Pons (tissue), 1 donor: ENCODE measurements at regions not wholly inside any gene's neighbourhood (a gene's known extent, or its start where the extent isn't known, plus 50 kb on each side); places are given as distances from the start of the nearest gene placed in this dataset.

Source experiments
- DNase-seq: peaks from one replicate; pipeline ENCODE4 v3.0.0-alpha.2; 2016; ENCODE audit warnings: low spot score

DNA sequence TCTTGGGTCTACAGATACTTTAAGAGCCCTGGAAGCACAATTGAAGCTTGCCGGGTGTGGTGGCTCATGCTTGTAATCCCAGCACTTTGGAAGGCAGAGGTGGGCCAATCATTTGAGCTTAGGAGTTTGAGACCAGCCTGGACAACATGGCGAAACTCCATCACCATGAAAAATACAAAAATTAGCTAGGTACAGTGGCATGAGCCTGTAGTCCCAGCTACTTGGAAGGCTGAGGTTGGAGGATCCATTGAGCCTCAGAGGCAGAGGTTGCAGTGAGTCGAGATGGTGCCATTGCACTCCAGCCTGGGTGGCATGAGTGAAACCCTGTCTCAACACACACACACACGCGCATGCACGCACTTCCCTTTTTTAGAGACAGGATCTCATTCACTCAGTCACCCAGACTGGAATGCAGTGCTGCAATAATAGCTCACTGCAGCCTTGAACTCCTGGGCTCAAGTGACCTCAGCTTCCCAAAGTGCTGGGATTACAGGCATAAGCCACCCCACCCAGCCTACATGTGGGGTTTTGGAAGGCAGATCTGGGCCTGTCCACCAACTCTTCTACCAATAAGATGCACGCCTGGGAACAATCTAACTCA, 182.5 kb upstream of the JARID2 start:
- peak; percentile 42 for DNase-seq

DNA sequence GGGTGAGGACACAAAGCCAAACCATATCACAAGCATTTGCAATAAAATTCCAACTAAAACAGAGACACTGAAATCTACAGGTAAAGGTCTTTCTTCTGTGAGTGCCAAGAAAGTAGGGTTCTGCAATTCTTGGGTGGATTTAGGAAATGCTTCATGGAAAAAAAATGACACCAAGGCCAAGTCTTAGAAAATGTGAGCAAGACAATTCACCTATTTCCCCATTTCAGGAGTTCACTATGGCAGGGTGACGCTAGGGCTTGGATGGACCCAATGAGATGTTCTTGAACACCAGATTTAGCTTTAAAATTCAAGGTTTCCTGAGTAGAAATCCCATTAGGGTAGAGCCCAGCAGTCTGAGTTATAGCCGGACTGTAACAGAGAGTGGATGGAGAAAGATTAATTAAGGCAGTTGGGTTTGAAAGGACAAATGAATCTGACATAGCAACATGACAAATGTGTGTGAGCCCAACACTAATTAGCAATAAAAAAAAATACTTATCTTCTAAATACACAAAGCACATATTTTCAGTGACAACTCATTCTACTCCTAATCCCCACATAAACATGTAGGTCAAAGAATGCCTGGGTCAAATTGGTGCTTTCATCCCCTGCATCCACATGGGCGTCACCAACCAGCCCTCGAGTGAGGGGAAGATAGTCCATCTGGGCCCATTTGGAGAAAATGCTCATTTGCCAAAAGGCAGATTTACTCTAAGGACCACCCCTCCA, 180.4 kb upstream of the JARID2 start:
- DNase-seq = no peak

GRCh38 chr6:15066089-15066758, 179.6 kb upstream of the JARID2 start:
- no peak for DNase-seq

GRCh38 chr6:15073344-15073789, 172.5 kb upstream of the JARID2 start:
- DNase-seq = peak; percentile 84

DNA sequence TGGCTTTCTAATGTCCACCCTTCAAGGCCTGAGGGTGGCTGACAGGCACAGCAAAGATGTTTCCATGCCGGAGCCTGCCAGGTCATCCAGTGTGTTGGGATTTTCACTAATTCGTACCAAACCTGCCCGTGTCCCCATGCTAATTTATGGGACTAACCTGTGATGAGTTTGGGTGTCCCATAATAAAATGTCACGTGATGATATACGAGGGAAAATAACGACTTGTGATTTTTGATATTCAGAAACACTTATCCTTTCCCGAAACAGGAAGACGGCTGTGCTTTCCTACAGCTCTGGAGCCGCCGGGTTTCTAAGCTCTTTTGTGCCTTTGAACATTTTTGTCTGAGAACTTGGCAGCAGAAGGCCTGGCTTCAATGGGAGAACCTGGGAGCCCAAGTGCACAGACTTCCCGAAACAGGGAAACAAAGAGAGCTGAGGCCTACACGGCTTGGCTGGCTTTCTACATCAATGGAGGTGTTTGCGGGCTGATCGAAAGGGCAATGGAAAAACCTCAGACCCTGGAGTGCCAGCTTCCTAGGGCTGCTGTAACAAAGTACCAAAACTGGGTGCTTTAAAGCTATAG, 171.9 kb upstream of the JARID2 start:
- DNase-seq = peak; percentile 32

DNA sequence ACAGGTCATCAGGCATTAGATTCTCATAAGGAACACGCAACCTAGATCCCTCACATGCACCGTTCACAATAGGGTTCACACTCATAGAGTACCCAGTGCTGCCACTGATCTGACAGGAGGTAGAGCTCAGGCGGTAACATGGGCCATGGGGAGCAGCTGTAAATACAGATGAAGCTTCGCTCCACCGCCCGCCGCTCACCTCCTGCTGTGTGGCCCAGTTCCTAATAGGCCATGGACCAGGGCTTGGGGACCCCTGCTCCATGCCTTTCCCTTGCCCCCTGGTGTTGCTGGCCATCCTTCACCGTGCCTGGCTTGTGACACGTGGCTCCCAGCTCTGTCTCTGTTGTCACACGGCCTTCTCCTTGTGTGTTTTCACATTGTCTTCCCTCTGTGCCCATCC, 171.1 kb upstream of the JARID2 start:
- DNase-seq = no peak

DNA sequence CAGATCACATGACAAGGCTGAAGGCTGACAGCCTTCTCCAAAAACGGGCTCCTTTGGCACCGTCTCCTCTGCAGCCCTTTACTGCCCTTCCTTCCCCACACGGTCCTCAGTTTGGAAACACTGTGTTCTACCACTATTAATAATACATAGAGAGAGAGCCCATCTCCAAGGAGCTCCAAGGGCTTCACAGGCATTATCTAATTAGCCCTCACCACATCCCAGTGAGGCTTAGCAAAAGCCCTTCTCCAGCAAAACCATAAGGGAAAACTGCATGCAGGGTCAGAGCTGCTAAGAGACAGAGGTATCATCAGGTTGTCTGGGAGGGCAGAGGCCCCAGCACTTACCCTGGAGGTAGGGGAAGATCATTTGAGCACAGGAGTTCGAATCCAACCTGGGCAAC, 169.3 kb upstream of the JARID2 start:
- no peak for DNase-seq

GRCh38 chr6:15077006-15077405, 168.9 kb upstream of the JARID2 start:
- DNase-seq = no peak

DNA sequence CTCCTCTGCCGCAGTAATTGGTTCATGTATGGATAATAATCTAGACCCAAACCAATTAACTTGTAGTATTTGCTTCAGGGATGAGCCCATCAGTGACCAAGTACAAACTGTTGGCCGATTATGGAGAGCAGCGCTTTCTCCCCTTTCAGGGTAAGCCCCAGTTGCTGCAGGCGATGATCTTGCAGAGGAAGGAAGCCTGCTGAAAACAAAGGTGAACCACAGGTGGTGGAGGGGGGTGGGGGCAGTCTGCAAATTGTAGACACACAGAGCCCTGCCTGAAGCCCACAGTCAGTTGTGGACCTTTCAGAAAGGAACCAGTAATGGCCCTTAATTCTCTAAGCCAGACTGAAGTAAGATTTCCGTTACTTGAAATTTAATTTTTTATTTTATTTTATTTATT, 167.9 kb upstream of the JARID2 start:
- DNase-seq = no peak

- no peak for DNase-seq
Measured at GRCh38 chr6:15079288-15079817, 166.5 kb upstream of the JARID2 start.

DNA sequence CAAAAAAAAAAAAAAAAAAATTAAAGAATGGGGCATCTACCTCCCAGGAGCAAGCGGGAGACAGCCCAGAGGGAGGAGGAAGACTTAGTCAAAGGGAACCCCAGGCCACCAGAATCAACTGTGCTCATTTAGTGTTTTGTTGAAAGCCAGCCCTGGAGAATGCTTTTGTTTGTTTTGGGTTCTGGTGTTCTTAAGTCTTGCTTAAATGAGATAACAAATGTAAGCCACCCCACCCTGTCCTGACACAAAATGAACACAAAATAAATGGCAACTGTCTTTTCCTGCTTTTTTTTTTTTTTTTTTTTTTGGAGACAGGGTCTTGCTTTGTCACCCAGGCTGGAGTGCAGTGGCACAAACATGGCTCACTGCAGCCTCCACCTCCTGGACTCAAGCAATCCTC, 165.0 kb upstream of the JARID2 start:
- no peak for DNase-seq

DNA sequence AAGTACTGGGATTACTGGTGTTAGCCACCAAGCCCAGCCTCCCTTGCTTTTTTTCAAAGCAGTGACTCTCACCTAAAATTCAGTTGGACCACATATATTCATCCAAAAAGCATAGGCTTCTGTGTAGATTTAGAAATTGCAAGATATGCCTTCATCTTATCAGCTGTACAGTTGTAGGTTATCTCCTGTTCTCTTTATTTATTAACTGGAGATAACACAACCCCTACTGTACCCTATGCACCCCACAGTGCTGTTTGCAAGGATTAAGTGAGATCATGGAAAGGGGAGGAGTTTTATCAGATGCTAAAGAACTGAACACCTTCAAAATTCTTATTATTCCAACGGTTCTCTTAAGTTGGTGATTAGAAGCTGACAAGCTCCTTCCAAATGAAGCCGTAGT, 164.4 kb upstream of the JARID2 start:
- DNase-seq = no peak

DNA sequence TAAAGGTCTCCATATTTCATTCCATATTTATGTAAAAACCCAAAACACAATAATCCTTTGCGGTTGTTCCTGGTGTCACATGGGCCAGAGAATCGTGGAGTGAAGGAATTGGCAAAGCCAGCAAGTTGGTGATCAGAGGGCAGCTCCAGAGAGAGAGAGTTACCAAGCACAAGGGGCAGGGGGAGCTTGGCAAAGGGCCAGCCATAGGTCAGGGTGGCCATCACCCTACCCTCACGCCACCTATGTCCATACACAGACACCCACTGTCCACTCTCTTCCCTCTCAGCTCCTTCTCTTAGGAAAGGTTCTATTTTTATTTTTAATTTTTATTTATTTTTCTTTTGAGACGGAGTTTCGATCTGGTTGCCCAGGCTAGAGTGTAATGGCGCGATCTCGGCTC, 163.2 kb upstream of the JARID2 start:
- DNase-seq = no peak

- DNase-seq = no peak
Measured at GRCh38 chr6:15086348-15087158, 159.3 kb upstream of the JARID2 start.

- no peak for DNase-seq
Measured at GRCh38 chr6:15087186-15087589, 158.7 kb upstream of the JARID2 start.

DNA sequence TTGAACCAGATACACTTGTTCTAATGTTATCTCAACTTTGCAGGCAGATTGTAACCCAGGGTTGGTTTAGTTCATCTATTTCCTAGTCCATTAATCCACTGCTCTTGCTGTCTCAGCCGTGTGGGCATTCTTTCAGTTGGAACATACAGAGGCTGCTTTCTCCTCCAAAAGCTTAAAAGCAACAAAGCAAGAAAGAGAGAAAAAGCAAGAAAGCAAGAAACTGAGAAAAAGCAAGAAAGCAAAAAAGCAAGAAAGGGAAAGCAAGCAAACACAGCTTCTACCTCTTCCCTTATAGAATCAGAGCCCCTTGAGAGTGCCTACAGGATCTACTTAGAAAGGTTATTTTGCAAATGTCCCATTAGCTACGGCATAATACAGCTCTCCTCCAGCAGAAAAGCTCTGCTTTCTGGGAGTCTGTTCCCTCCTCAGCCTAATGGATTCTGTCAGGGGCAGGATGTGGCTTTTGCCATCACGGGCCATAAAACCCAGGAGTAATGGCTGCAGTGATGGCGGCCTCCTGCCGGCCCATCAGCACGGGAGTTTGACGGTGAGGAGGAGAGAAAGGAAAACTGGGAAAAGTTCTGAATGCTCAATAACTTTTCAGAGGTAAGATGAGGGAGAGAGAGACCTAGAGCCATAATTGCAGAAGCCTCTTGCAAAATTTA, 156.8 kb upstream of the JARID2 start:
- DNase-seq = no peak

DNA sequence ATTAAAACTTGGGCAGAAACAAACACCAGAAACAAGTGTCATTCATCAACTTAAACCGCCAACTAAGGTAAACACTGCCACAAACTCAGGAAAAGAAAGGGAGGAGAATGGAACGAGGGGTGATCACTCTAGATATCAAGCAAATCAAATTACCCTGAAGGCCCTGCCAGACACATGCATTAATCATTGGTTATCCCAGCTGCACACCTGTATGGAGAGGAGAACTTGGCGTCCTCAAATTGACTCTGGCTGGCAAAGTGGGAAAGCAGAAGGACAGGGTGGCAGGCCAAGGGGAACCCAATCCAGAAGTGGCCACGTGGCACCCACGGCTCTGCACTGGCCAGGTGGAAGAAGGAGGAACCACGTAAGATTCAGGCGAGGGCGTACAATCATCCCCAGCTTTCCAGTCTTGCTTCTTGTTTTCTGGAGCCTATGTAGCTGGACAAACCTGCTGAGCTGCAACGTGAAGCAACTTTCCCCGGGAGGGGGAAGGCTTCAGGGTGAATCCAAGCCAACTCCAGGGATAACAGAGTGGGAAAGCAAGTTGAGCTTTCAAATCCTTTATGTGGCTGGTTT, 156.2 kb upstream of the JARID2 start:
- no peak for DNase-seq

DNA sequence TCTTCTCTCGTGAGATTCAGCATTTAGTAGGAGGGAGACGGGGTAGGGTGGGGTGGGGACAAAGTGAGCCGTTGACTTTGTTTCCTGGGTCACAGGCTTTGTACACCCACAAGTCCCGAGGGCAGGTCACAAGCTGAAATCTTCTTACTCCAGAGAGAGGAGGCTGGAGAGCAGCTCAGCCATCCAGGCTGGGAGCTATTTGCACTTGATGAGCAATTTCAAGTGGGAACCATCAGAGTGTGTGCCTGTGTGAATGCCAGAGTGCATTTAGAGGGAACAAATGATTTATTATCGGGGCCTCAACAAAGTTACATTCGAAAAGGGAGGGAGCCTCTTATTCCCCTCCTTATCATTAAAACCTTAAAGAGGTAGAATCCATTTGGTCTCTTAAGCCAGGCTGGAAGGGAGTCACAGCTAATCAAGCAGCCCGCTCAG, 155.7 kb upstream of the JARID2 start:
- no peak for DNase-seq

GRCh38 chr6:15090745-15091384, 155.0 kb upstream of the JARID2 start:
- no peak for DNase-seq
